H1 (cell line): ENCODE measurements at regions not wholly inside any gene's neighbourhood (a gene's known extent, or its start where the extent isn't known, plus 50 kb on each side); places are given as distances from the start of the nearest gene placed in this dataset.

ENCODE experiments used
- CTCF ChIA-PET: fragments of 300-600 bp; sonication (Branson Sonifier 250); formaldehyde crosslinking; loops from one replicate; lab custom pipeline; 2021; ENCODE audit not compliant: partially characterized antibody; lab: Charles Lee
- POLR2A ChIA-PET: fragments of 300-600 bp; sonication (Branson Sonifier 250); formaldehyde crosslinking; loops from one replicate; lab custom pipeline; 2021; ENCODE audit warnings: inconsistent platforms; ENCODE audit not compliant: partially characterized antibody; lab: Charles Lee
- DNase-seq, 2 experiments: peaks; one replicate each; pipeline versions ENCODE4 v3.0.0 to v3.0.0-alpha.2; 2010 to 2022; ENCODE audit warnings: low spot score in 2 of 2, low read depth in 1 of 2, mixed read lengths in 1 of 2
- FAIRE-seq: peaks from 2 replicates; lab custom pipeline; 2011; peaks lifted over from hg19 to GRCh38; lab: Jason Lieb, UNC
- H2AFZ ChIP-seq: 2 replicates; pipeline ENCODE4 v1.8.1; 2012; ENCODE audit warnings: low read length, inconsistent platforms
- H2AK5ac ChIP-seq: 2 replicates; pipeline ENCODE4 v1.6.1; 2013; ENCODE audit warnings: low read depth, low read length
- H2BK120ac ChIP-seq: replicated peaks from 2 replicates; pipeline ENCODE3; 2013; ENCODE audit warnings: low read depth, low read length, inconsistent platforms
- H2BK12ac ChIP-seq: 2 replicates; pipeline ENCODE4 v1.6.1; 2013; ENCODE audit warnings: low read depth, low read length
- H2BK15ac ChIP-seq: 2 replicates; pipeline ENCODE4 v1.6.1; 2013; ENCODE audit warnings: low read length
- H2BK20ac ChIP-seq: 2 replicates; pipeline ENCODE4 v1.6.1; 2013; ENCODE audit warnings: low read length
- H2BK5ac ChIP-seq: 2 replicates; pipeline ENCODE4 v1.6.1; 2013; ENCODE audit warnings: low read depth, low read length
- H3K14ac ChIP-seq: 2 replicates; pipeline ENCODE4 v1.6.1; 2013; ENCODE audit warnings: inconsistent platforms; ENCODE audit not compliant: insufficient read length
- H3K18ac ChIP-seq: 2 replicates; pipeline ENCODE4 v1.6.1; 2013; ENCODE audit warnings: low read length; ENCODE audit errors: extremely low read depth
- H3K23ac ChIP-seq: 2 replicates; pipeline ENCODE4 v1.6.1; 2013; ENCODE audit warnings: inconsistent platforms; ENCODE audit not compliant: insufficient read length
- H3K23me2 ChIP-seq: 2 replicates; pipeline ENCODE4 v1.6.1; 2013; ENCODE audit warnings: low read depth, low read length
- H3K27ac ChIP-seq: 2 replicates; pipeline ENCODE4 v1.6.1; 2011; ENCODE audit warnings: low read depth, low read length, inconsistent platforms
- H3K27me3 ChIP-seq, 4 experiments: replicated peaks in 1 of 4; 1 replicate in 1 of 4; 2 replicates in 3 of 4; pipeline versions ENCODE4 v1.6.1 to v1.8.1; 2011 to 2013; ENCODE audit warnings: low read length in 3 of 4, mild to moderate bottlenecking in 3 of 4, inconsistent platforms in 2 of 4, mixed read lengths in 2 of 4, moderate library complexity in 1 of 4; ENCODE audit not compliant: control insufficient read depth in 3 of 4, insufficient read depth in 3 of 4; ENCODE audit errors: extremely low read depth in 1 of 4
- H3K36me3 ChIP-seq, 4 experiments: 2 replicates each; pipeline versions ENCODE4 v1.6.1 to v1.8.1; 2011 to 2013; ENCODE audit warnings: mild to moderate bottlenecking in 4 of 4, low read length in 3 of 4, moderate library complexity in 2 of 4, control low read depth in 1 of 4, inconsistent platforms in 1 of 4; ENCODE audit not compliant: insufficient read depth in 4 of 4, control insufficient read depth in 2 of 4
- H3K4ac ChIP-seq: replicated peaks from 2 replicates; pipeline ENCODE3; 2013; ENCODE audit warnings: low read length, low read depth, mixed read lengths, inconsistent platforms; ENCODE audit not compliant: insufficient read length
- H3K4me1 ChIP-seq, 4 experiments: replicated peaks in 1 of 4; 1 replicate in 1 of 4; 2 replicates in 3 of 4; pipeline versions ENCODE4 v1.6.1 to v1.8.1; 2011 to 2013; ENCODE audit warnings: low read length in 3 of 4, inconsistent platforms in 2 of 4, mixed read lengths in 1 of 4; ENCODE audit not compliant: insufficient read depth in 4 of 4, control insufficient read depth in 3 of 4
- H3K4me2 ChIP-seq, 2 experiments: 2 replicates each; pipeline versions ENCODE4 v1.6.1 to v1.8.1; 2011 to 2013; ENCODE audit warnings: low read depth in 2 of 2, low read length in 2 of 2, control low read depth in 1 of 2, inconsistent platforms in 1 of 2, mild to moderate bottlenecking in 1 of 2; ENCODE audit not compliant: insufficient read depth in 1 of 2
- H3K4me3 ChIP-seq, 4 experiments: fragments of 200-600, 300-600 bp in 1 of 4; sonication (generic), shearing (Covaris generic), sonication (Bioruptor Twin) in 1 of 4; 2 replicates each; pipeline versions ENCODE4 v1.5.1 to v1.8.1; 2011 to 2016; ENCODE audit warnings: low read length in 4 of 4, low read depth in 3 of 4, control low read depth in 2 of 4, inconsistent platforms in 2 of 4, mild to moderate bottlenecking in 2 of 4, mixed read lengths in 1 of 4, moderate library complexity in 1 of 4; ENCODE audit not compliant: insufficient read depth in 2 of 4; ENCODE audit errors: extremely low read depth in 1 of 4
- H3K56ac ChIP-seq: replicated peaks from 2 replicates; pipeline ENCODE3; 2013; ENCODE audit warnings: low read depth, mild to moderate bottlenecking, mixed read lengths, low read length, inconsistent platforms; ENCODE audit not compliant: insufficient read length
- H3K79me1 ChIP-seq: 2 replicates; pipeline ENCODE4 v1.6.1; 2013; ENCODE audit warnings: low read depth, low read length, control low read depth
- H3K79me2 ChIP-seq, 2 experiments: 2 replicates each; pipeline versions ENCODE4 v1.6.1 to v1.8.1; 2012 to 2013; ENCODE audit warnings: low read length in 2 of 2, mild to moderate bottlenecking in 2 of 2, inconsistent platforms in 1 of 2; ENCODE audit not compliant: insufficient read depth in 2 of 2, control insufficient read depth in 1 of 2
- H3K9ac ChIP-seq, 4 experiments: replicated peaks in 1 of 4; 1 replicate in 1 of 4; 2 replicates in 3 of 4; pipeline versions ENCODE4 v1.6.1 to v1.8.1; 2011 to 2013; ENCODE audit warnings: low read depth in 3 of 4, low read length in 3 of 4, control low read depth in 2 of 4, mild to moderate bottlenecking in 2 of 4, moderate library complexity in 2 of 4, inconsistent platforms in 1 of 4; ENCODE audit errors: extremely low read depth in 1 of 4
- H3K9me3 ChIP-seq, 2 experiments: 2 replicates each; pipeline versions ENCODE4 v1.6.1 to v1.8.1; 2012 to 2013; ENCODE audit warnings: mild to moderate bottlenecking in 2 of 2, moderate library complexity in 2 of 2, control low read depth in 1 of 2, inconsistent platforms in 1 of 2, low read depth in 1 of 2, low read length in 1 of 2, mixed read lengths in 1 of 2; ENCODE audit not compliant: insufficient read depth in 2 of 2
- H4K20me1 ChIP-seq, 2 experiments: replicated peaks in 1 of 2; 2 replicates each; pipeline versions ENCODE3 to v1.8.1; 2011 to 2013; ENCODE audit warnings: inconsistent platforms in 2 of 2, low read length in 2 of 2, mild to moderate bottlenecking in 1 of 2; ENCODE audit not compliant: insufficient read depth in 2 of 2, control insufficient read depth in 1 of 2
- H4K5ac ChIP-seq: 2 replicates; pipeline ENCODE4 v1.6.1; 2013; ENCODE audit warnings: low read length, low read depth, mixed read lengths, inconsistent platforms; ENCODE audit not compliant: insufficient read length
- H4K8ac ChIP-seq: 2 replicates; pipeline ENCODE4 v1.8.0; 2013; ENCODE audit warnings: mild to moderate bottlenecking, moderate library complexity, low read length, inconsistent platforms; ENCODE audit not compliant: insufficient read depth; ENCODE audit errors: extremely low read depth
- H4K91ac ChIP-seq: replicated peaks from 2 replicates; pipeline ENCODE3; 2013; ENCODE audit warnings: low read length, mixed read lengths, inconsistent platforms; ENCODE audit not compliant: insufficient read length
- BCL11A ChIP-seq, 2 experiments: IDR thresholded peaks; one replicate each; pipeline ENCODE4 v1.6.1; 2011; ENCODE audit warnings: low read depth in 2 of 2, low read length in 2 of 2, mild to moderate bottlenecking in 2 of 2
- CBX8 ChIP-seq: fragments of 300-800, 300-1000 bp; sonication (generic); IDR thresholded peaks from 2 replicates; pipeline ENCODE4 v1.7.1; 2016; ENCODE audit warnings: low read depth, low read length, borderline replicate concordance
- GABPA ChIP-seq: IDR thresholded peaks from 2 replicates; pipeline ENCODE4 v1.6.1; 2011; ENCODE audit warnings: mild to moderate bottlenecking, low read length, moderate library complexity, borderline replicate concordance; ENCODE audit not compliant: insufficient read depth
- JUND ChIP-seq: IDR thresholded peaks from 2 replicates; pipeline ENCODE4 v1.6.1; 2011; ENCODE audit warnings: mild to moderate bottlenecking, improper control_type of control experiment, low read length
- KDM1A ChIP-seq: fragments of 200-600, 300-600 bp; sonication (generic); IDR thresholded peaks from 2 replicates; pipeline ENCODE4 v1.7.1; 2016; ENCODE audit warnings: mild to moderate bottlenecking, low read length, borderline replicate concordance
- MAFK ChIP-seq: IDR thresholded peaks from 2 replicates; pipeline ENCODE4 v1.6.1; 2012; ENCODE audit warnings: low read depth, mild to moderate bottlenecking, improper control_type of control experiment, low read length
- PHF8 ChIP-seq: fragments of 200-600 bp; sonication (generic); conservative IDR thresholded peaks from 2 replicates; pipeline ENCODE4 v1.7.1; 2012; ENCODE audit warnings: low read depth, mild to moderate bottlenecking, inconsistent platforms, low read length, moderate library complexity
- POLR2AphosphoS5 ChIP-seq: IDR thresholded peaks from 2 replicates; pipeline ENCODE4 v1.6.1; 2011; ENCODE audit warnings: low read depth, low read length
- RFX5 ChIP-seq: IDR thresholded peaks from 2 replicates; pipeline ENCODE4 v1.6.1; 2011; ENCODE audit warnings: low read depth, low read length, improper control_type of control experiment, borderline replicate concordance
- RNF2 ChIP-seq: fragments of 200-900, 300-1000 bp; sonication (generic); IDR thresholded peaks from 2 replicates; pipeline ENCODE4 v1.7.1; 2016; ENCODE audit warnings: borderline replicate concordance, low read depth, mild to moderate bottlenecking, antibody characterized with exemption, low read length; ENCODE audit not compliant: poor library complexity, severe bottlenecking; ENCODE audit errors: missing control alignments
- SIX5 ChIP-seq: IDR thresholded peaks from 2 replicates; pipeline ENCODE4 v1.6.1; 2011; ENCODE audit warnings: mild to moderate bottlenecking, low read depth, low read length
- SP2 ChIP-seq: IDR thresholded peaks from 2 replicates; pipeline ENCODE4 v1.6.1; 2012; ENCODE audit warnings: mild to moderate bottlenecking, low read length, inconsistent platforms
- WGBS, 2 experiments: shearing (Covaris generic) in 1 of 2; methylation state at CpG; one replicate each; pipeline versions ENCODE4 v1.1.6 to v1.1.7; 2013 to 2015; ENCODE audit warnings: low lambda C conversion rate in 2 of 2, mixed read lengths in 2 of 2, inconsistent platforms in 1 of 2, low coverage in 1 of 2, missing lambda C conversion rate in 1 of 2; ENCODE audit not compliant: insufficient replicate concordance in 2 of 2, insufficient coverage in 1 of 2, insufficient read length in 1 of 2; ENCODE audit errors: extremely low coverage in 1 of 2, missing lambda C conversion rate in 1 of 2; 5-methylcytosine and 5-hydroxymethylcytosine counted together

DNA sequence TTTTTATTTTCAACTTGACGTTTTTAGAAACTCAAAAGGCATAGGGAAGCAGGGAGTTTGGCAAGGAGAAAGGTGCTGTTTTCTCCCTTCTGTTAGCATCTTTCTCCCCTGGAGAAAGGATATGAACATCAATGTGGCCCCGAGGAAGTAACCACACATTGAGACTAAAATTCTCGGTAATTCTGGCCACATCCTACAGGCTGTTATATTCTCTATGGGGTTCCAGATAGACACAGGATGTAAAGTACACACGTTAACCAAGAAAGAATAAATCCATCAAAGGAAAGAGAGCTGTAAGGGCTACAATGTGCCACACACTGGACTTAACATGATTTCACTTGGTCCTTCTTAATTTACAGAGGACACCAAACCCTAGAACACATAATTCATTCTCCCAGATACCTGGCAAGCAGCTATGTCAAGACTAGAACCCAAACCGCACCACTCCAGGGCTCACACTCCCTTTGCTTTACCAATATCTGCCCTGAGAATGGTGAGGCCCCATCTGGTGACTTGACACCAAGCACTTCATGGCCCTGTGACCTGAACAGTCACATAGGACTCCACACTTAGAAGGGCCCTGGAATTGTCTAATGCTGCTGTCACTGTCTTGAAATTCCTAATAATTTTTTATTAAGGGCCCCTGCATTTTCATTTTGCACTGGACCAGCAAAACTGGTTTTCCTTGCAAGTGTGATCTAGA is 73.9 kb downstream of the PRLHR start:
- Histone ChIP-seq H3K27ac (no peak overlapping the region), H2AFZ (no peak overlapping the region), H2AK5ac (no peak overlapping the region), H2BK120ac (no peak overlapping the region), H3K4ac (no peak overlapping the region), H3K14ac (no peak overlapping the region), H3K4me3 (no peak overlapping the region), H4K91ac (no peak overlapping the region), H3K36me3 (no peaks in the 10 kb centered on the region), H3K79me2 (no peaks in the 10 kb centered on the region), H3K27me3 (no peaks in the 10 kb centered on the region), H3K18ac (no peak overlapping the region), H3K4me2 (no peak overlapping the region), H2BK20ac (no peak overlapping the region), H4K8ac (no peak overlapping the region), H3K4me1 (peaks cover 0 to 9% (median 1%) of the 10 kb centered on the region in 4 experiments; a peak in 2 of 7 replicates), H2BK5ac (no peak overlapping the region), H2BK12ac (no peak overlapping the region), H4K5ac (no peak overlapping the region), H3K9ac (no peak overlapping the region), H4K20me1 (no peaks in the 10 kb centered on the region), H3K23ac (no peak overlapping the region), H3K79me1 (no peaks in the 10 kb centered on the region), H2BK15ac (no peak overlapping the region), H3K9me3 (peaks cover 0 to 6% of the 10 kb centered on the region in 2 experiments; a peak in 1 of 4 replicates), H3K56ac (no peak overlapping the region), H3K23me2 (no peaks in the 10 kb centered on the region)
- DNase-seq, result no peak
- 95% methylated on average over 5 of the region's 5 CpGs; no CpG with 5 or more reads in 1 of the 2 experiments for WGBS, 2 experiments
- ChIA-PET POLR2A (interaction anchor here (1.3 kb wide), 1 partner anchor 11 kb away, joined by 5 read pairs; no protein-coding TSS in a partner anchor), CTCF (interaction anchor here (0.6 kb wide), 1 partner anchor 1295 kb away, joined by 4 read pairs; no protein-coding TSS in a partner anchor)
- no peak for FAIRE-seq
- TF ChIP-seq MAFK (no peak), SP2 (no peak), KDM1A (no peak), RNF2 (no peak), SIX5 (no peak), BCL11A (IDR thresholded peaks at IDR 0.05; ENCODE audit: low read depth in 2 of 2, low read length in 2 of 2) (no peak), JUND (no peak), CBX8 (no peak), POLR2AphosphoS5 (no peak), PHF8 (no peak), GABPA (no peak), RFX5 (no peak)
